BJ (cell line): ENCODE measurements at regions not wholly inside any gene's neighbourhood (a gene's known extent, or its start where the extent isn't known, plus 50 kb on each side); places are given as distances from the start of the nearest gene placed in this dataset.

Source experiments
- CTCF ChIA-PET: fragments of 350-600 bp; formaldehyde crosslinking; extraction: SDS; loops from one replicate; lab custom pipeline; 2021; ENCODE audit warnings: antibody characterized with exemption, inconsistent platforms; lab: Yijun Ruan, JAX
- POLR2A ChIA-PET: fragments of 300-600 bp; sonication (Branson Sonifier 250); formaldehyde crosslinking; extraction: SDS; loops from one replicate; lab custom pipeline; 2021; ENCODE audit warnings: antibody characterized with exemption; lab: Charles Lee
- DNase-seq: peaks from one replicate; pipeline ENCODE4 v3.0.0-alpha.2; 2011; ENCODE audit warnings: low read depth
- H3K27me3 ChIP-seq: 2 replicates; pipeline ENCODE4 v1.6.0; 2011; ENCODE audit warnings: low read length; ENCODE audit not compliant: control insufficient read depth, insufficient read depth
- H3K36me3 ChIP-seq: 2 replicates; pipeline ENCODE4 v1.5.1; 2011; ENCODE audit warnings: low read length; ENCODE audit not compliant: control insufficient read depth, insufficient read depth
- H3K4me3 ChIP-seq: 2 replicates; pipeline ENCODE4 v1.5.1; 2011; ENCODE audit warnings: low read depth, mild to moderate bottlenecking, control low read depth, low read length
- TF ChIP-seq, protein P1 (sequence below): IDR thresholded peaks from 2 replicates; pipeline ENCODE4 v1.5.1; 2011; ENCODE audit warnings: low read depth, mild to moderate bottlenecking, control low read depth, inconsistent platforms, low read length, moderate library complexity; ENCODE audit not compliant: insufficient read depth

GRCh38 chr2:240231838-240232244 is 91.4 kb upstream of the OTOS start:
- ChIA-PET CTCF (interaction anchor here (1.0 to 5.0 kb wide), 12 partner anchors 10 to 282 kb away, joined by 4 to 50 read pairs (median 10); partner anchors contain the start of gene GPC1), POLR2A (no interaction called here)
- Histone ChIP-seq H3K36me3 (no peaks in the 10 kb centered on the region), H3K4me3 (no peak overlapping the region), H3K27me3 (no peaks in the 10 kb centered on the region)
- DNase-seq = no peak
- TF ChIP-seq, protein P1, sequence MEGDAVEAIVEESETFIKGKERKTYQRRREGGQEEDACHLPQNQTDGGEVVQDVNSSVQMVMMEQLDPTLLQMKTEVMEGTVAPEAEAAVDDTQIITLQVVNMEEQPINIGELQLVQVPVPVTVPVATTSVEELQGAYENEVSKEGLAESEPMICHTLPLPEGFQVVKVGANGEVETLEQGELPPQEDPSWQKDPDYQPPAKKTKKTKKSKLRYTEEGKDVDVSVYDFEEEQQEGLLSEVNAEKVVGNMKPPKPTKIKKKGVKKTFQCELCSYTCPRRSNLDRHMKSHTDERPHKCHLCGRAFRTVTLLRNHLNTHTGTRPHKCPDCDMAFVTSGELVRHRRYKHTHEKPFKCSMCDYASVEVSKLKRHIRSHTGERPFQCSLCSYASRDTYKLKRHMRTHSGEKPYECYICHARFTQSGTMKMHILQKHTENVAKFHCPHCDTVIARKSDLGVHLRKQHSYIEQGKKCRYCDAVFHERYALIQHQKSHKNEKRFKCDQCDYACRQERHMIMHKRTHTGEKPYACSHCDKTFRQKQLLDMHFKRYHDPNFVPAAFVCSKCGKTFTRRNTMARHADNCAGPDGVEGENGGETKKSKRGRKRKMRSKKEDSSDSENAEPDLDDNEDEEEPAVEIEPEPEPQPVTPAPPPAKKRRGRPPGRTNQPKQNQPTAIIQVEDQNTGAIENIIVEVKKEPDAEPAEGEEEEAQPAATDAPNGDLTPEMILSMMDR = no peak

GRCh38 chr2:240232264-240232915 is 91.9 kb upstream of the OTOS start:
- CTCF ChIA-PET = interaction anchor here (0.8 to 5.0 kb wide), 24 partner anchors 9 to 282 kb away, joined by 3 to 50 read pairs (median 5); partner anchors contain the start of gene GPC1
- no peak for DNase-seq
- POLR2A ChIA-PET = no interaction called here

GRCh38 chr2:240232961-240233884 is 92.8 kb upstream of the OTOS start:
- Histone ChIP-seq H3K36me3 (no peaks in the 10 kb centered on the region), H3K27me3 (no peaks in the 10 kb centered on the region), H3K4me3 (peak overlapping the region; percentile 41)
- TF ChIP-seq, protein P1 = peak; percentile 92
- no peak for DNase-seq
- POLR2A ChIA-PET = no interaction called here
- CTCF ChIA-PET = interaction anchor here (0.6 to 5.0 kb wide), 31 partner anchors 9 to 264 kb away, joined by 3 to 50 read pairs (median 5); partner anchors contain the start of gene GPC1

More at GRCh38 chr2:240232264-240232915, 91.9 kb upstream of the OTOS start:
- no peaks in the 10 kb centered on the region for H3K36me3 ChIP-seq
- TF ChIP-seq, protein P1 = no peak
- H3K27me3 ChIP-seq = no peaks in the 10 kb centered on the region
- no peak overlapping the region for H3K4me3 ChIP-seq

DNA sequence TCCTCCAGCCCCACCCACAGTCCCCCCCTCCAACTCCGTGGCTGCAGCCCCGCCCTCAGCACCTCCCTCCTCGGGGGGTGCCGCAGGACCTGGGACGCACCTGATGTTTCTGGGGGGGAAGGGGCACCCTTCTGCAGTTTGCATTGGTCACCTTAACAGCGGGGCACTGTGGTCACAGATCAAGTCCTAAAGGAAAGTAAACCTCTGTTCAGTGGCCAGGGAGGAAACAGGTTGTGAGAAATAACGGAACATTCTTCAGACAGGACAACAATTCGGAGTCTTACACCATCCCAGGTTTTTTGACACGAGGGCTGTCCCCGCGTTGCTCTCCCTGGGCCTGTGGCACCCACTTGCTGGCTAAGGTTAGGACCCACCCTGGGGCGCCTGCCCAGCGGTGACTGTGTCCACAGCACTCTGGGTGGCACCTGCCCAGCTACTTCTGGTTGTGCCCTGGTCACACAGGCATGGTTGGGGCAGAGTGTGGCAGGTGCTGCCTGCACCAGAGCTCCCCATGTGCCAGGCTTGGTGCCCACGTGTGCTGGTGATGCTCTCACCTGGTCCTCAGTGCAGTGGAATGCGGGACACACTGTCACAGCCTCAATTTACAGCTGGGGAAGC is 93.5 kb upstream of the OTOS start:
- CTCF ChIA-PET = interaction anchor here (0.6 to 5.0 kb wide), 17 partner anchors 11 to 263 kb away, joined by 3 to 50 read pairs (median 5); partner anchors contain the start of gene GPC1
- POLR2A ChIA-PET = interaction anchor here (0.6 kb wide), 1 partner anchor 9 kb away, joined by 3 read pairs; no protein-coding TSS in a partner anchor
- Histone ChIP-seq H3K4me3 (no peak overlapping the region), H3K27me3 (no peaks in the 10 kb centered on the region), H3K36me3 (no peaks in the 10 kb centered on the region)
- no peak for DNase-seq
- TF ChIP-seq, protein P1 = no peak
